Effector CD4-positive, alpha-beta T cell (primary cell): ENCODE measurements at regions not wholly inside any gene's neighbourhood (a gene's known extent, or its start where the extent isn't known, plus 50 kb on each side); places are given as distances from the start of the nearest gene placed in this dataset.

Experiments
- DNase-seq: peaks from one replicate; pipeline ENCODE4 v3.0.0-alpha.2; 2020

- DNase-seq = no peak
These were observed 110.6 kb upstream of the SIRPA start for GRCh38 chr20:1784586-1784985.

GRCh38 chr20:1783245-1783644 lies 112.0 kb upstream of the SIRPA start:
- no peak for DNase-seq

DNA sequence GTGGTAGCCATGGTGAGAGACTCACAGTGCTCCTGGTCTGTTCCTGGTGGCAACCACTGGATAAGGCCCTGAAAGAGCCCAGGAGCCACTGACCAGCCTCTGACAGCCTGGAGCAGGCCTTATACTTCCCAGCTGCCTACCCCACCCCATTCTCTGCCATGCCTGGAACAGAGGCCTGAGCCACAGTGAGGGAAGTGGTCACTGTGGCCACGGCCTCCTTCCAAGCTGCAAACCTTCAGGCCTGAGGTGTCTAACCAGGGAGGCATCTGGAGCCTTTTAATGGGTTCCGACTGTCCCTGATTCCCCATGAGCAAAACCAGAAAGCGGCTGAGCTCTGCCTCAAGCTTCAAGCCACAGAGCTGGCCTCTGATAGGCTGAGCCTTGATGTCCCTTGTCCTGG lies 113.0 kb upstream of the SIRPA start:
- no peak for DNase-seq

GRCh38 chr20:1779567-1779966 lies 115.6 kb upstream of the SIRPA start:
- DNase-seq = no peak

GRCh38 chr20:1778338-1778737 lies 116.9 kb upstream of the SIRPA start:
- no peak for DNase-seq

DNA sequence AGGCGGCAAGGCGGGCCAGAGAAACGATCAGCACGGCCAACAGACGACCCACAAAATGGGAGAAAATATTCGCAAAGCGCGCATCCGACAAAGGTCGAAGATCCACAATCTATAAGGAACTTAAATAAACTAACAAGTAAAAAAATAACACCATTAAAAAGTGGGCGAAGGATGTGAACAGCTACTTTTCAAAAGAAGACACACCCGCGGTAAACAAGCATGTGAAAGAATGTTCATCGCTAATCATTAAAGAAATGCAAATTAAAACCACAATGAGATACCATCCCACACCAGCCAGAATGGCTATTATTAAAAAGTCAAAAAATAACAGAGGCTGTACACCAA lies 117.8 kb upstream of the SIRPA start:
- DNase-seq = no peak

- DNase-seq = peak; percentile 75
These were observed 118.3 kb upstream of the SIRPA start for GRCh38 chr20:1776681-1777475.

DNA sequence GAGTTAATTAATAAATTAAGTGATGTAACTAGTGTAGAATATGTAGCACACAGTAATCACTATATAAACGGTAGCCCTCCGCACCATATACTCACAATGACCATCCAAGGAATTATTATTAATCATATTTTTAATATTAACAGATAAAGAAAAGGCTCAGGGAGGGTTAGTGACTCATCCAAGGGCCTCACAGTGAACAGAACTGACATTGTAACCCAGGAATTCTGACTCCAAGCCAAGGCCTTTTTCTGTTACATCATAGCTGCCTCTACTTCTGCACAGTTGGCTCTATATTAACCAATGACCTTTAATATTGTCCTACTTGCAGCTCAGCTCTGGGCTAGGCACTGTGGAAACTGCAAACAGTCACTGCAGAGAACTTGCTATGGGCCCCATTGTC lies 117.5 kb upstream of the SIRPG start:
- no peak for DNase-seq

- DNase-seq = no peak
These were observed 116.9 kb upstream of the SIRPG start for GRCh38 chr20:1774479-1774878.

DNA sequence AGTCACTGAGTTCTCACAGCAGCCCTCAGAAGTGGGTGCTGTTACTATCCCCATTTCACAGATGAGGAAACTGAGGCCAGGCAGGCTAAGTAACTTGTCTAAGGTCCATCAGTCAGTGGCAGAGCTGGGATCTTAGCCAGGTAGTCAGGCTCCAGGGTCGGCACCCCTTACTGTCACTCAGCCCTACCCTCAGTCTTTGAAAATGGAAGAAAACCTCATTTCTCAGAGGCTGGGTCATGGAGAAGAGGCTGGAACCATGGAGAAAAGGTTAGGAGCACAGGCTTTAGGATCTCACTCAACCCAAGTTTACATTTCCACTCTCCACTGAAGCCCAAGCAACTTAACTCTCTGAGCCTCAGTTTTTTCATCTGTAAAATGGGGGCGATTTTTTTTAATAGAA lies 116.2 kb upstream of the SIRPG start:
- no peak for DNase-seq

DNA sequence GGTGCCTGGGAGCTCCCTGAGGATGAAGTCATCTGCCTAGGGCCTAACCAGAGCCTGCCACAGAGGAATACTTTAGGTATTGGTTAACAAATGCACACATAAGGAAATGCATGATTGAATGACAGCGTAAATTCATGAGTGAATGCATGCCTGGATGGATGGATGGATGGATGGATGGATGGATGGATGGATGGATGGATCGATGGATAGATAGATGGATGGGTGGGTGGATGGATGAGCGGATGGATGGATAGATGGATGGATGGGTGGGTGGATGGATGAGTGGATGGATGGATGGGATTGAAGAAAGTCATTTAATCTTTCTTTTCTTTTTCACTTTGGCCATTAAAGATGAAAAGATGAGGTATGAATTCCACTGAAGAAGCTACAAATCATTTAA lies 111.9 kb upstream of the SIRPG start:
- DNase-seq = no peak

DNA sequence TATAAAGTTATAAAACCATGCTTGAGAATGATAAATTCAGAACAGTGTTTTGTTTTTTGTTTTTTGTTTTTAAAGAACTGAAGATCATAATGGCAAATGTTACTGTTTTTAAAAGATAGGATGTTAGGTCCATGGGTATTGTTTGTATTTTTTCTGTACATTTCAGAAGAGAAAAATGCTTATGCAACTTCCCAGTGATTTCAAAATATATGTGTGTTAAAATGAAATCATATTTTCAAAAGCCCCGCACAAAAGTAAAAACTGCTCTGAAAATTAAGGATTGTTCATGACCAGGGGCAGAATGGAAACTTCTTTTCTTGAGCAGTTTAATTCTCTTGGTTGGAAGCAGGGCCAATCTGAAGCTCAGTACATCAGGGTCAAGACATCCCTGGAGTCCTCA lies 109.2 kb upstream of the SIRPG start:
- DNase-seq = no peak

DNA sequence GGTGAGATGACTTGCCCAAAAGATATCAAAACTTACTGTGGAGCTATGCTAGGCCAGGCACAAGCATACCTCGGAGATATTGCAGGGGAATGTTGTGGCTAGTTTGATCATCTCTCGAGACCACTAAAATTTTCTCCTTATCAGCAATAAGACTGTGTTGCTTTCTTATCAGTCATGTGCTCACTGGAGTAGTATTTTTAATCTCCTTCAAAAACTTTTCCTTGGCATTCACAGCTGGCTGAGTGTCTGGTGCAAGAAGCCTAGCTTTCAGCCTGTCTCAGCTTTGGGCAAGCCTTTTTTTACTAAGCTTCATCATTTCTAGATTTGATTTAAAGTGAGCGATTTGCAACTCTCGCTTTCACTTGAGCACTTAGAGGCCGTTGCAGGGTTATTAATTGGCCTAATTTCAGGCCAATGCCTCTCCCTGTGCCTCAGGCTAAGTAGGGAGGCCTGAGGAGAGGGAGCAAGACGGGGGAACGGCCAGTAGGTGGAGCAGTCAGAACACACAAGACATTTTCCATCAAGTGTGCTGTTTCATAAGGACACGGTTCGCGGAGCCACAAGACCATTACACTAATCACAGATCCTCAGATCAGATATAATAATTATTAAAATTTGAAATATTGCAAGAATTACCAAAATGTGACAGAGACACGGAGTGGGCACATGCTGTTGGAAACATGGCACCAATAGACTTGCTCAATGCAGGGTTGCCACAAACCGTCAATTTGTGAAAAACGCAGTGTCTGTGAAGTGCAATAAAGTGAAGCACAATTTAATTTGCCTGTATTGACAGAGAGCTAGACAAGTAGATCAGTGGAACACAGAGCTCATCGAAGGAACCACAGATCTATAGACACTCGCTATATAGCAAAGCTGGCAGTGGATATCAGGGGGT lies 106.8 kb upstream of the SIRPG start:
- peak; percentile 23 for DNase-seq

DNA sequence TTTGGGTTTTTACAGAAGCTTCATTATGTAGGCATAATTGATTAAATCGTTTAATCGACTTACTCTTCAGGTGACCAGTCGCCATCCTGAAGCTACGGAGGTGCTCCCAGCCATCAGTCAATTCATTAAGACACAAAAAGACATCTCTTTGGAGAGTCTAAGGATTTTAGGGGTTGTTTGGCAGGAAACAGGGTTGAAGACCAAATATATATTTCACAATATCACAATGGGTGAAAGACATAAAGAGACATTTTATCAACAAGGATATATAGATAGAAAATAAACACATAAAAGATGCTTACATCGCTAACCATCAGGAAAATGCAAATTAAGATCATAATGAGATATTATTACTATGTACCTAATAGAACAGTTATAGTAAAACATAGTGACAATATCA lies 104.0 kb upstream of the SIRPG start:
- no peak for DNase-seq

GRCh38 chr20:1761116-1761515 lies 103.5 kb upstream of the SIRPG start:
- DNase-seq = no peak

DNA sequence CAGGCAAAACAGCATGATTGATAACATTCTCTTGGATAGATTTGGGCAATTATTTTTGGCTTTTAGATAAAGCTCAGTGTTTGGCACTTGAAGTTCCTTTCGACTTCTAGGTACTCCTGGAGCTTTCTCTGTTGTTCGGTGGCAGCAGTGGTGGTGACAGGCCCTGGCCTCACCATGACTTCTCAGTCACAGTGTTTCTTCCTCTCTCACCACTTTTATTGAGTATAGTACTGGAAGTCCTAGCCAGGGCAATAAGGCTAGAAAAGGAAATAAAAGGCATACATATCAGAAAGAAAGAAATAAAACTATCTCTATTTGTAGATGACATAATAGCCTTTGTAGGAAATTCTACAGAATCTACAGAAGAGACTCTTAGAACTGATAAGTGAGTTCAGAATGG lies 101.2 kb upstream of the SIRPG start:
- DNase-seq = no peak

GRCh38 chr20:1757606-1758512 lies 100.3 kb upstream of the SIRPG start:
- no peak for DNase-seq

DNA sequence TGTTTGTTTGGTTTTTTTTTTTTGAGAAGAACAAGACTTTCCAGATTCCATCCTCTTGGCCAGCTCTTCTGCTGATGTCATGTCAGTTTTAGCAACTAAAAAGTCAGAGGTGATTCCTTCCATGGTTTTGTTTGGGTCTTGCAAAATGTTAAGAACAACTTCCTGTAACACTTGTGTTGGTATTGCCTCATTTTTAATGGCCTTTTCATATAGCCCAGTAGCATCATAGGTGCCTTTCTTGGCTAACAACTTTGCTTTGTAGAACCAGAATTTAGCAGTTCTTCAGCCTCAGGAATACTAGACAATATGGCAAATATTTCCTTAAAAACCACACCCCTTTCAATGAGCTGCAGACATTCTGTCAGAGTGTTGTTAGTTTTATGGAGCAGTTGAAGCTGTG lies 99.5 kb upstream of the SIRPG start:
- DNase-seq = no peak

DNA sequence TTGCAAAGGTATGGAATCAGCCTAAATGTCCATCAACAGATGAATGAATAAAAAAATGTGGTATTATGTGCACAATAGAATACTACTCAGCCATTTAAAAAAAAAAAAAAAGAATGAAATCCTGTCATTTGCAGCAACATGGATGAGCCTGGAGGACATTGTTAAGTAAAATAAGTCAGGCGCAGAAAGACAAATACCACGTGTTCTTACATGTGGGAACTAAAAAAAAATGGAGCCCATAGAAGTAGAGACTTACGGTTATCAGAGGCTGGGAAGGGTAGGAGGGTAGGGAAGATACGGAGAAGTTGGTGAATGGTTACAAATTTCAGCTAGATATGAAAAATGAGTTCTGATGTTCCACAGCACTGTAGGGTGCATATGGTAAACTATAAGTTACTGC lies 97.2 kb upstream of the SIRPG start:
- DNase-seq = no peak

DNA sequence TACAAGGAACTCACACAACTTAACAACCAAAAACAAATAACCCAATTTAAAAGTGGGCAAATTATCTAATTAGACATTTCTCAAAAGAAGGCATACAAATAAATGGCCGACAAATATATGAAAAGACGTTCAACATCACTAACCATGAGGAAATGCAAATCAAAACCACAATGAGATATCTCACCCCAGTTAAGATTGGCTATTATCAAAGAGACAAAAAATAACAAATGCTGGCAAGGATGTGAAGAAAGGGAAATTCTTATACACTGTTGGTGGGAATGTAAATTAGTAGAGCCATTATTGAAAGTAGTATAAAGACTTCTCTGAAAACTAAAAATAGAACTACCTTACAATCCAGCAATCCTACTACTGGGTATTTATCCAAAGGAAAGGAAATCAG lies 96.7 kb upstream of the SIRPG start:
- no peak for DNase-seq

DNA sequence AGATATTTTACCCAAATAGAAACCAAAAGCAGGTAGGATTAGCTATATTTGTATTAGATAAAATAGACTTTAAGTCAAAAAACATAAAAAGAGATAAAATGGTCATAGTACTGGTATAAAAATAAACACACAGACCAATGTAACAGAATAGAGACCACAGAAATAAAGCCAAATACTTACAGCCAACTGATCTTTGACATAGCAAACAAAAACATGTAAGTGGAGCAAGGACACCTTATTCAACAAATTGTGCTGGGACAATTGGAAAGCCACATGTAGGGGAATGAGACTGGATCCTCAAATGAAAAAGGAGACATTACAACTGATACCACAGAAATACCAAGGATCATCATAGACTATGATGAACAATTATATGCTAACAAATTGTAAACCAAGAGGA lies 94.5 kb upstream of the SIRPG start:
- DNase-seq = no peak

DNA sequence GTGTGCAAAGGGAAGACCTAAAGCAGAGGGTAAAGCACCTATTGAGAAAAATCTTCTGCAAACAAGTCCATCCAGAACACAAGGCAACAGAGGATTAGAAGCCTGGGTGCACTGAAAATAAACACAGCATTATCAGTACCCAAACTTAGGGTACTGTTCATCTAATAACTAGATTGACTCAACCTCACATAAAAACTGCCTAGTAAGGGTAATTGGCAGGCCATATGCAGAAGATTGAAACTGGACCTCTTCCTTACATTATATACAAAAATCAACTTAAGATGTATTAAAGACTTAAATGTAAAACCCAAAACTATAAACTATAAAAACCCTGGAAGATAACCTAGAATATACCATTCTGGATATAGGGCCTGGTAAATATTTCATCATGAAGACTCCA lies 91.2 kb upstream of the SIRPG start:
- DNase-seq = no peak

- DNase-seq = no peak
These were observed 90.5 kb upstream of the SIRPG start for GRCh38 chr20:1747953-1748577.
